ENCODE measurements at regions not wholly inside any gene's neighbourhood (a gene's known extent, or its start where the extent isn't known, plus 50 kb on each side); places are given as distances from the start of the nearest gene placed in this dataset.

- no peak for DNase-seq
Observed at GRCh38 chr3:84439476-84439875, 519.3 kb upstream of the CADM2 start.

- no peak for DNase-seq
Observed at GRCh38 chr3:84440291-84440690, 518.5 kb upstream of the CADM2 start.

GRCh38 chr3:84442533-84442932, 516.3 kb upstream of the CADM2 start:
- DNase-seq = no peak

- no peak for DNase-seq
Observed at GRCh38 chr3:84444726-84445521, 513.9 kb upstream of the CADM2 start.

GRCh38 chr3:84487296-84487695, 471.5 kb upstream of the CADM2 start:
- no peak for DNase-seq

- DNase-seq = no peak
Observed at GRCh38 chr3:84504761-84505160, 454.0 kb upstream of the CADM2 start.

GRCh38 chr3:84510007-84510406, 448.8 kb upstream of the CADM2 start:
- no peak for DNase-seq

GRCh38 chr3:84522893-84523292, 435.9 kb upstream of the CADM2 start:
- no peak for DNase-seq

- DNase-seq = no peak
Observed at GRCh38 chr3:84536916-84537315, 421.9 kb upstream of the CADM2 start.

- DNase-seq = no peak
Observed at GRCh38 chr3:84538597-84538996, 420.2 kb upstream of the CADM2 start.

- no peak for DNase-seq
Observed at GRCh38 chr3:84547207-84547606, 411.6 kb upstream of the CADM2 start.

- DNase-seq = no peak
Observed at GRCh38 chr3:84547971-84548970, 410.5 kb upstream of the CADM2 start.

- no peak for DNase-seq
Observed at GRCh38 chr3:84555629-84556028, 403.2 kb upstream of the CADM2 start.

GRCh38 chr3:84566256-84566655, 392.5 kb upstream of the CADM2 start:
- DNase-seq = no peak

GRCh38 chr3:84567796-84568195, 391.0 kb upstream of the CADM2 start:
- DNase-seq = no peak

- no peak for DNase-seq
Observed at GRCh38 chr3:84573962-84574361, 384.8 kb upstream of the CADM2 start.

GRCh38 chr3:84586427-84586826, 372.4 kb upstream of the CADM2 start:
- DNase-seq = no peak

GRCh38 chr3:84600703-84601225, 358.0 kb upstream of the CADM2 start:
- no peak for DNase-seq

- no peak for DNase-seq
Observed at GRCh38 chr3:84601303-84601702, 357.5 kb upstream of the CADM2 start.

- DNase-seq = no peak
Observed at GRCh38 chr3:84621823-84622222, 337.0 kb upstream of the CADM2 start.

GRCh38 chr3:84634668-84635067, 324.1 kb upstream of the CADM2 start:
- DNase-seq = no peak

- no peak for DNase-seq
Observed at GRCh38 chr3:84637272-84637671, 321.5 kb upstream of the CADM2 start.

- DNase-seq = no peak
Observed at GRCh38 chr3:84666468-84666867, 292.3 kb upstream of the CADM2 start.

- no peak for DNase-seq
Observed at GRCh38 chr3:84679211-84679610, 279.6 kb upstream of the CADM2 start.
